ENCODE measurements at regions not wholly inside any gene's neighbourhood (a gene's known extent, or its start where the extent isn't known, plus 50 kb on each side); places are given as distances from the start of the nearest gene placed in this dataset.

GRCh38 chr1:30253807-30254440 lies 469.5 kb downstream of the MATN1 start:
- no peaks in the 10 kb centered on the region for H3K27me3 ChIP-seq
- WGBS, 2 donors: 76% methylated on average over 5 to 8 of the region's 8 CpGs

GRCh38 chr1:30253361-30253760 lies 470.0 kb downstream of the MATN1 start:
- DNase-seq: no peak
- Histone ChIP-seq H3K9me3 (no peaks in the 10 kb centered on the region), H3K4me3 (replicated peaks in 1 of 3) (no peak overlapping the region), H3K36me3 (no peaks in the 10 kb centered on the region), H3K27ac (no peak overlapping the region), H3K27me3 (no peaks in the 10 kb centered on the region), H3K4me1 (no peaks in the 10 kb centered on the region)
- intact Hi-C loops (cut with DNase I): no loop called here
- TF ChIP-seq CTCF (IDR thresholded peaks at IDR 0.05): no peak
- no peak for TF ChIP-seq POLR2A (IDR thresholded peaks at IDR 0.05)
- WGBS, 2 donors: 91 to 96% methylated on average over 3 of the region's 3 CpGs

More at GRCh38 chr1:30253807-30254440, 469.5 kb downstream of the MATN1 start:
- TF ChIP-seq CTCF (IDR thresholded peaks at IDR 0.05) (no peak), POLR2A (IDR thresholded peaks at IDR 0.05) (no peak)
- Histone ChIP-seq H3K4me1 (no peaks in the 10 kb centered on the region), H3K9me3 (no peaks in the 10 kb centered on the region), H3K36me3 (no peaks in the 10 kb centered on the region), H3K4me3 (replicated peaks in 1 of 3) (no peak overlapping the region), H3K27ac (no peak overlapping the region)
- intact Hi-C loops (cut with DNase I): no loop called here
- no peak for DNase-seq

- no peaks in the 10 kb centered on the region for H3K27me3 ChIP-seq
- no peaks in the 10 kb centered on the region for H3K4me1 ChIP-seq
- no peaks in the 10 kb centered on the region for H3K9me3 ChIP-seq
- no peaks in the 10 kb centered on the region for H3K36me3 ChIP-seq
- no peak overlapping the region for H3K27ac ChIP-seq
- intact Hi-C loops (cut with DNase I): no loop called here
- no peak for TF ChIP-seq POLR2A (IDR thresholded peaks at IDR 0.05)
- no peak for TF ChIP-seq CTCF (IDR thresholded peaks at IDR 0.05)
- no peak overlapping the region for H3K4me3 ChIP-seq (replicated peaks in 1 of 3)
- DNase-seq: no peak
- WGBS, 2 donors: 48% methylated on average over 6 of the region's 6 CpGs
Observed at GRCh38 chr1:30250984-30251850, 472.2 kb downstream of the MATN1 start.

GRCh38 chr1:30250338-30250983 lies 472.9 kb downstream of the MATN1 start:
- Histone ChIP-seq H3K4me3 (replicated peaks in 1 of 3) (no peak overlapping the region), H3K4me1 (no peaks in the 10 kb centered on the region), H3K27me3 (no peaks in the 10 kb centered on the region), H3K36me3 (no peaks in the 10 kb centered on the region), H3K9me3 (no peaks in the 10 kb centered on the region), H3K27ac (no peak overlapping the region)
- intact Hi-C loops (cut with DNase I): no loop called here
- no peak for DNase-seq
- TF ChIP-seq POLR2A (IDR thresholded peaks at IDR 0.05) (no peak), CTCF (IDR thresholded peaks at IDR 0.05) (no peak)
- WGBS, 2 donors: 53 to 61% methylated on average over 10 of the region's 10 CpGs

All from thyroid gland (tissue), 4 donors.